Femur (tissue), 1 donor: ENCODE measurements at regions not wholly inside any gene's neighbourhood (a gene's known extent, or its start where the extent isn't known, plus 50 kb on each side); places are given as distances from the start of the nearest gene placed in this dataset.
"Not testable (repeated sequence)": the region's sequence is repeated elsewhere in the genome, so short reads cannot be mapped to it uniquely, and the experiment has no call there.

ENCODE experiments used
- DNase-seq: peaks from one replicate; pipeline ENCODE4 v3.0.0-alpha.2; 2017

GRCh38 chr4:38314663-38315062 is 349.3 kb upstream of the KLF3 start:
- no peak for DNase-seq

- no peak for DNase-seq
These were observed 348.7 kb upstream of the KLF3 start for GRCh38 chr4:38315286-38315685.

GRCh38 chr4:38316045-38316444 is 348.0 kb upstream of the KLF3 start:
- no peak for DNase-seq

- no peak for DNase-seq
These were observed 346.8 kb upstream of the KLF3 start for GRCh38 chr4:38317041-38317674.

- DNase-seq = peak; percentile 95
These were observed 345.1 kb upstream of the KLF3 start for GRCh38 chr4:38318737-38319455.

GRCh38 chr4:38319456-38320342 is 344.3 kb upstream of the KLF3 start:
- DNase-seq = peak; percentile 98

- no peak for DNase-seq
These were observed 343.7 kb upstream of the KLF3 start for GRCh38 chr4:38320343-38320695.

- DNase-seq = no peak
These were observed 343.2 kb upstream of the KLF3 start for GRCh38 chr4:38320833-38321232.

- DNase-seq = peak; percentile 71
These were observed 341.3 kb upstream of the KLF3 start for GRCh38 chr4:38322714-38323113.

GRCh38 chr4:38323141-38323641 is 340.8 kb upstream of the KLF3 start:
- DNase-seq = no peak

- no peak for DNase-seq
These were observed 339.0 kb upstream of the KLF3 start for GRCh38 chr4:38324861-38325628.

- no peak for DNase-seq
These were observed 338.4 kb upstream of the KLF3 start for GRCh38 chr4:38325629-38325913.

- DNase-seq = no peak
These were observed 337.5 kb upstream of the KLF3 start for GRCh38 chr4:38326499-38326898.

- no peak for DNase-seq
These were observed 336.8 kb upstream of the KLF3 start for GRCh38 chr4:38327174-38327573.

- no peak for DNase-seq
These were observed 334.8 kb upstream of the KLF3 start for GRCh38 chr4:38328989-38329729.

GRCh38 chr4:38330321-38330720 is 333.7 kb upstream of the KLF3 start:
- DNase-seq = no peak

GRCh38 chr4:38330936-38331335 is 333.1 kb upstream of the KLF3 start:
- DNase-seq = no peak

- no peak for DNase-seq
These were observed 331.3 kb upstream of the KLF3 start for GRCh38 chr4:38332699-38333098.

- no peak for DNase-seq
These were observed 330.8 kb upstream of the KLF3 start for GRCh38 chr4:38333219-38333618.

GRCh38 chr4:38334791-38335190 is 329.2 kb upstream of the KLF3 start:
- no peak for DNase-seq

GRCh38 chr4:38338939-38339338 is 325.1 kb upstream of the KLF3 start:
- not testable (repeated sequence) for DNase-seq

GRCh38 chr4:38343608-38344007 is 320.4 kb upstream of the KLF3 start:
- no peak for DNase-seq
